ENCODE measurements at regions not wholly inside any gene's neighbourhood (a gene's known extent, or its start where the extent isn't known, plus 50 kb on each side); places are given as distances from the start of the nearest gene placed in this dataset.

DNA sequence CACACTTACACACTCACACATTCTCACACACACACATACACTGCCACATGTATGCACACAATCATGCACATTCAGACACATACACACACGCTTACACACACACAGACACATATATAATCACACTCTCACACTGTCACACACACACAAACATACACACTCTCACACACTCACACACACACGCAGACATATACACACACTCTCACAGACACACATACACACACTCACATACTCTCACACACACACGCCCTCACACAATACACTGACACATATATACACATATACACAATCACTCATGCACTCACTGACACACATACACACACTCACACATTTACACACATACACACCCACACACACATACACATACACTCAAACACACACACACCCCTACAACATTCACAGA, 435.3 kb upstream of the FRG1 start:
- Histone ChIP-seq H3K4me3 (ENCODE audit: low read depth, low read length) (no peak overlapping the region), H3K9me3 (ENCODE audit: control insufficient read depth, insufficient read depth, low read depth, low read length) (no peaks in the 10 kb centered on the region), H3K36me3 (ENCODE audit: control insufficient read depth in 2 of 2, insufficient read depth in 1 of 2, low read length in 2 of 2) (no peaks in the 10 kb centered on the region), H3K4me1 (ENCODE audit: control insufficient read depth, insufficient read depth, low read length) (no peaks in the 10 kb centered on the region), H3K27ac (ENCODE audit: extremely low read depth, low read depth, low read length) (no peak overlapping the region)
- ChIA-PET POLR2A (no interaction called here), CTCF (no interaction called here)
- TF ChIP-seq ZNF292 (tag by site-specific recombination; IDR thresholded peaks at IDR 0.05; ENCODE audit: borderline replicate concordance, low read depth): no peak
- TF ChIP-seq ZNF335 (tag by site-specific recombination; conservative IDR thresholded peaks at IDR 0.05): no peak
- TF ChIP-seq SALL2 (tag by site-specific recombination; IDR thresholded peaks at IDR 0.05; ENCODE audit: borderline replicate concordance): no peak
- TF ChIP-seq ZSCAN4 (tag by site-specific recombination; IDR thresholded peaks at IDR 0.05): peak; percentile 76
- TF ChIP-seq ZNF157 (tag by site-specific recombination; IDR thresholded peaks at IDR 0.05): no peak
- TF ChIP-seq MZF1 (tag by site-specific recombination; IDR thresholded peaks at IDR 0.05; ENCODE audit: borderline replicate concordance): no peak
- no peak for TF ChIP-seq ZNF423 (tag by site-specific recombination; IDR thresholded peaks at IDR 0.05)

DNA sequence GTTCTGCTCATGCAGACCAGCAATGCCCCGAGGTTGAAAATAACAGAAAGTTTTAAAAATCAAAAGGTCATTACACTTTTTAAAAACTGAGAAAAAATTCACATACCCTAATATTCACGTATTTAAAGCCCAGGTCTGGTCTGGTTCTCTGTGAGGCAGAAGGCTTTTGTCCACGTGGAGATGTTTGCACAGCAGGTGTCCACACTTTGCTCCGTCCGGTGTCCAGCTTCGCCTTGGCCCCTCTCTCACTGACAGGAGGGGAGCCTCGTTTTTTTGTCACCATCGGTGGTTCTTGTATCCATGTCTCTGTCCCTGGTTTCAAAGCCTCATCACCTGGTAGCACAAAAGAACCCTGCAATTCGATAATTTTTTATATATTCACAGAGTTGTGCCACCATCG, 434.6 kb upstream of the FRG1 start:
- ChIA-PET CTCF (no interaction called here), POLR2A (no interaction called here)
- H3K9me3 ChIP-seq (ENCODE audit: control insufficient read depth, insufficient read depth, low read depth, low read length): no peaks in the 10 kb centered on the region
- H3K27ac ChIP-seq (ENCODE audit: extremely low read depth, low read depth, low read length): no peak overlapping the region
- no peaks in the 10 kb centered on the region for H3K36me3 ChIP-seq (ENCODE audit: control insufficient read depth in 2 of 2, insufficient read depth in 1 of 2, low read length in 2 of 2)
- H3K4me1 ChIP-seq (ENCODE audit: control insufficient read depth, insufficient read depth, low read length): no peaks in the 10 kb centered on the region
- H3K4me3 ChIP-seq (ENCODE audit: low read depth, low read length): no peak overlapping the region
- TF ChIP-seq ZNF660 (tag by site-specific recombination; IDR thresholded peaks at IDR 0.05) (no peak), KLF8 (tag by site-specific recombination; IDR thresholded peaks at IDR 0.05) (no peak), ZNF510 (tag by site-specific recombination; IDR thresholded peaks at IDR 0.05; ENCODE audit: insufficient replicate concordance) (no peak), ZNF529 (tag by site-specific recombination; IDR thresholded peaks at IDR 0.05; ENCODE audit: insufficient replicate concordance) (no peak), TCF7L2 (IDR thresholded peaks at IDR 0.05; ENCODE audit: borderline replicate concordance, low read depth, low read length) (no peak), ZNF791 (tag by site-specific recombination; IDR thresholded peaks at IDR 0.05) (no peak), FEZF1 (tag by site-specific recombination; IDR thresholded peaks at IDR 0.05) (no peak), ZBTB6 (tag by site-specific recombination; IDR thresholded peaks at IDR 0.05) (no peak), ZNF391 (tag by site-specific recombination; IDR thresholded peaks at IDR 0.05; ENCODE audit: borderline replicate concordance, low read depth) (no peak), ZNF324 (tag by site-specific recombination; IDR thresholded peaks at IDR 0.05) (no peak), TRIM28 (IDR thresholded peaks at IDR 0.05; ENCODE audit: borderline replicate concordance, low read length) (no peak), ZNF776 (tag by site-specific recombination; IDR thresholded peaks at IDR 0.05; ENCODE audit: borderline replicate concordance) (no peak), ATF2 (tag by site-specific recombination; IDR thresholded peaks at IDR 0.05; ENCODE audit: low read depth) (no peak), ZNF155 (tag by site-specific recombination; IDR thresholded peaks at IDR 0.05) (no peak)
- TF ChIP-seq, protein P1, sequence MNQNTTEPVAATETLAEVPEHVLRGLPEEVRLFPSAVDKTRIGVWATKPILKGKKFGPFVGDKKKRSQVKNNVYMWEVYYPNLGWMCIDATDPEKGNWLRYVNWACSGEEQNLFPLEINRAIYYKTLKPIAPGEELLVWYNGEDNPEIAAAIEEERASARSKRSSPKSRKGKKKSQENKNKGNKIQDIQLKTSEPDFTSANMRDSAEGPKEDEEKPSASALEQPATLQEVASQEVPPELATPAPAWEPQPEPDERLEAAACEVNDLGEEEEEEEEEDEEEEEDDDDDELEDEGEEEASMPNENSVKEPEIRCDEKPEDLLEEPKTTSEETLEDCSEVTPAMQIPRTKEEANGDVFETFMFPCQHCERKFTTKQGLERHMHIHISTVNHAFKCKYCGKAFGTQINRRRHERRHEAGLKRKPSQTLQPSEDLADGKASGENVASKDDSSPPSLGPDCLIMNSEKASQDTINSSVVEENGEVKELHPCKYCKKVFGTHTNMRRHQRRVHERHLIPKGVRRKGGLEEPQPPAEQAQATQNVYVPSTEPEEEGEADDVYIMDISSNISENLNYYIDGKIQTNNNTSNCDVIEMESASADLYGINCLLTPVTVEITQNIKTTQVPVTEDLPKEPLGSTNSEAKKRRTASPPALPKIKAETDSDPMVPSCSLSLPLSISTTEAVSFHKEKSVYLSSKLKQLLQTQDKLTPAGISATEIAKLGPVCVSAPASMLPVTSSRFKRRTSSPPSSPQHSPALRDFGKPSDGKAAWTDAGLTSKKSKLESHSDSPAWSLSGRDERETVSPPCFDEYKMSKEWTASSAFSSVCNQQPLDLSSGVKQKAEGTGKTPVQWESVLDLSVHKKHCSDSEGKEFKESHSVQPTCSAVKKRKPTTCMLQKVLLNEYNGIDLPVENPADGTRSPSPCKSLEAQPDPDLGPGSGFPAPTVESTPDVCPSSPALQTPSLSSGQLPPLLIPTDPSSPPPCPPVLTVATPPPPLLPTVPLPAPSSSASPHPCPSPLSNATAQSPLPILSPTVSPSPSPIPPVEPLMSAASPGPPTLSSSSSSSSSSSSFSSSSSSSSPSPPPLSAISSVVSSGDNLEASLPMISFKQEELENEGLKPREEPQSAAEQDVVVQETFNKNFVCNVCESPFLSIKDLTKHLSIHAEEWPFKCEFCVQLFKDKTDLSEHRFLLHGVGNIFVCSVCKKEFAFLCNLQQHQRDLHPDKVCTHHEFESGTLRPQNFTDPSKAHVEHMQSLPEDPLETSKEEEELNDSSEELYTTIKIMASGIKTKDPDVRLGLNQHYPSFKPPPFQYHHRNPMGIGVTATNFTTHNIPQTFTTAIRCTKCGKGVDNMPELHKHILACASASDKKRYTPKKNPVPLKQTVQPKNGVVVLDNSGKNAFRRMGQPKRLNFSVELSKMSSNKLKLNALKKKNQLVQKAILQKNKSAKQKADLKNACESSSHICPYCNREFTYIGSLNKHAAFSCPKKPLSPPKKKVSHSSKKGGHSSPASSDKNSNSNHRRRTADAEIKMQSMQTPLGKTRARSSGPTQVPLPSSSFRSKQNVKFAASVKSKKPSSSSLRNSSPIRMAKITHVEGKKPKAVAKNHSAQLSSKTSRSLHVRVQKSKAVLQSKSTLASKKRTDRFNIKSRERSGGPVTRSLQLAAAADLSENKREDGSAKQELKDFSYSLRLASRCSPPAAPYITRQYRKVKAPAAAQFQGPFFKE (tag by site-specific recombination; IDR thresholded peaks at IDR 0.05; ENCODE audit: borderline replicate concordance): no peak
- TF ChIP-seq, protein P2, sequence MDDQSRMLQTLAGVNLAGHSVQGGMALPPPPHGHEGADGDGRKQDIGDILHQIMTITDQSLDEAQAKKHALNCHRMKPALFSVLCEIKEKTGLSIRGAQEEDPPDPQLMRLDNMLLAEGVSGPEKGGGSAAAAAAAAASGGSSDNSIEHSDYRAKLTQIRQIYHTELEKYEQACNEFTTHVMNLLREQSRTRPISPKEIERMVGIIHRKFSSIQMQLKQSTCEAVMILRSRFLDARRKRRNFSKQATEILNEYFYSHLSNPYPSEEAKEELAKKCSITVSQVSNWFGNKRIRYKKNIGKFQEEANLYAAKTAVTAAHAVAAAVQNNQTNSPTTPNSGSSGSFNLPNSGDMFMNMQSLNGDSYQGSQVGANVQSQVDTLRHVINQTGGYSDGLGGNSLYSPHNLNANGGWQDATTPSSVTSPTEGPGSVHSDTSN (CRISPR knock-in tag; IDR thresholded peaks at IDR 0.05): no peak
- TF ChIP-seq, protein P3, sequence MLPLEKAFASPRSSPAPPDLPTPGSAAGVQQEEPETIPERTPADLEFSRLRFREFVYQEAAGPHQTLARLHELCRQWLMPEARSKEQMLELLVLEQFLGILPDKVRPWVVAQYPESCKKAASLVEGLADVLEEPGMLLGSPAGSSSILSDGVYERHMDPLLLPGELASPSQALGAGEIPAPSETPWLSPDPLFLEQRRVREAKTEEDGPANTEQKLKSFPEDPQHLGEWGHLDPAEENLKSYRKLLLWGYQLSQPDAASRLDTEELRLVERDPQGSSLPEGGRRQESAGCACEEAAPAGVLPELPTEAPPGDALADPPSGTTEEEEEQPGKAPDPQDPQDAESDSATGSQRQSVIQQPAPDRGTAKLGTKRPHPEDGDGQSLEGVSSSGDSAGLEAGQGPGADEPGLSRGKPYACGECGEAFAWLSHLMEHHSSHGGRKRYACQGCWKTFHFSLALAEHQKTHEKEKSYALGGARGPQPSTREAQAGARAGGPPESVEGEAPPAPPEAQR (tag by site-specific recombination; IDR thresholded peaks at IDR 0.05): no peak
